ENCODE measurements at regions not wholly inside any gene's neighbourhood (a gene's known extent, or its start where the extent isn't known, plus 50 kb on each side); places are given as distances from the start of the nearest gene placed in this dataset.

- H4K20me1 ChIP-seq (replicated peaks in 1 of 2; ENCODE audit: control insufficient read depth in 1 of 2, insufficient read depth in 2 of 2, low read length in 2 of 2), result no peaks in the 10 kb centered on the region
- FAIRE-seq (no peak), DNase-seq (ENCODE audit: low read depth in 1 of 2, low spot score in 2 of 2) (no peak)
- H2BK120ac ChIP-seq (replicated peaks; ENCODE audit: low read depth, low read length), result no peak overlapping the region
- H3K79me1 ChIP-seq (ENCODE audit: low read depth, low read length), result no peaks in the 10 kb centered on the region
- no peaks in the 10 kb centered on the region for H3K36me3 ChIP-seq (ENCODE audit: control insufficient read depth in 2 of 4, insufficient read depth in 4 of 4, low read length in 3 of 4)
- ChIA-PET POLR2A (ENCODE audit: partially characterized antibody) (interaction anchor here (2.3 kb wide), 1 partner anchor 207 kb away, joined by 7 read pairs; the partner anchor contains the start of gene PFN2), CTCF (ENCODE audit: partially characterized antibody) (interaction anchor here (0.6 to 2.4 kb wide), 15 partner anchors 15 to 298 kb away, joined by 3 to 8 read pairs (median 3); no protein-coding TSS in a partner anchor)
- H3K56ac ChIP-seq (replicated peaks; ENCODE audit: insufficient read length, low read depth, low read length), result no peak overlapping the region
- no peak overlapping the region for H3K14ac ChIP-seq (ENCODE audit: insufficient read length)
- peaks cover 1% of the 10 kb centered on the region; the same call in 1 of the 2 replicates for H3K23me2 ChIP-seq (ENCODE audit: low read depth, low read length)
- no peak overlapping the region for H4K91ac ChIP-seq (replicated peaks; ENCODE audit: insufficient read length, low read length)
- H4K5ac ChIP-seq (ENCODE audit: insufficient read length, low read depth, low read length), result no peak overlapping the region
- H2AK5ac ChIP-seq (ENCODE audit: low read depth, low read length), result no peak overlapping the region
- H3K9me3 ChIP-seq (ENCODE audit: insufficient read depth in 2 of 2, low read depth in 1 of 2, low read length in 1 of 2), result no peaks in the 10 kb centered on the region
- H3K4ac ChIP-seq (replicated peaks; ENCODE audit: insufficient read length, low read depth, low read length), result no peak overlapping the region
- no peaks in the 10 kb centered on the region for H3K79me2 ChIP-seq (ENCODE audit: control insufficient read depth in 1 of 2, insufficient read depth in 2 of 2, low read length in 2 of 2)
- H2BK12ac ChIP-seq (ENCODE audit: low read depth, low read length), result no peak overlapping the region
- H3K4me3 ChIP-seq (ENCODE audit: extremely low read depth in 1 of 4, insufficient read depth in 2 of 4, low read depth in 3 of 4, low read length in 4 of 4), result no peak overlapping the region
- H2BK20ac ChIP-seq (ENCODE audit: low read length), result no peak overlapping the region
- no peaks in the 10 kb centered on the region for H3K27me3 ChIP-seq (replicated peaks in 1 of 4; ENCODE audit: control insufficient read depth in 3 of 4, extremely low read depth in 1 of 4, insufficient read depth in 3 of 4, low read length in 3 of 4)
- no peak overlapping the region for H2BK15ac ChIP-seq (ENCODE audit: low read length)
- H3K9ac ChIP-seq (replicated peaks in 1 of 4; ENCODE audit: extremely low read depth in 1 of 4, low read depth in 3 of 4, low read length in 3 of 4), result no peak overlapping the region; a peak in 1 of 7 replicates
- H2AFZ ChIP-seq (ENCODE audit: low read length), result no peak overlapping the region
- no peak overlapping the region for H3K4me2 ChIP-seq (ENCODE audit: insufficient read depth in 1 of 2, low read depth in 2 of 2, low read length in 2 of 2)
- no peak overlapping the region for H2BK5ac ChIP-seq (ENCODE audit: low read depth, low read length)
- no peak overlapping the region for H3K27ac ChIP-seq (ENCODE audit: low read depth, low read length)
- no peak overlapping the region for H4K8ac ChIP-seq (ENCODE audit: extremely low read depth, insufficient read depth, low read length)
- no peak overlapping the region for H3K23ac ChIP-seq (ENCODE audit: insufficient read length)
- H3K4me1 ChIP-seq (replicated peaks in 1 of 4; ENCODE audit: control insufficient read depth in 3 of 4, insufficient read depth in 4 of 4, low read length in 3 of 4), result no peaks in the 10 kb centered on the region
- WGBS, 2 experiments (ENCODE audit: extremely low coverage in 1 of 2, insufficient coverage in 1 of 2, insufficient read length in 1 of 2, insufficient replicate concordance in 2 of 2, low coverage in 1 of 2, low lambda C conversion rate in 2 of 2, missing lambda C conversion rate in 1 of 2), result 87% methylated on average over 4 of the region's 4 CpGs; no CpG with 5 or more reads in 1 of the 2 experiments
- no peak overlapping the region for H3K18ac ChIP-seq (ENCODE audit: extremely low read depth, low read length)
- TF ChIP-seq POU5F1 (IDR thresholded peaks at IDR 0.05; ENCODE audit: low read depth, low read length), result no peak
- no peak for TF ChIP-seq TEAD4 (IDR thresholded peaks at IDR 0.05; ENCODE audit: low read depth, low read length)
- no peak for TF ChIP-seq SP2 (IDR thresholded peaks at IDR 0.05; ENCODE audit: low read length)
- TF ChIP-seq, protein P1, sequence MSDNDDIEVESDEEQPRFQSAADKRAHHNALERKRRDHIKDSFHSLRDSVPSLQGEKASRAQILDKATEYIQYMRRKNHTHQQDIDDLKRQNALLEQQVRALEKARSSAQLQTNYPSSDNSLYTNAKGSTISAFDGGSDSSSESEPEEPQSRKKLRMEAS (IDR thresholded peaks at IDR 0.05), result no peak
- TF ChIP-seq EP300 (IDR thresholded peaks at IDR 0.05; ENCODE audit: borderline replicate concordance in 1 of 2, low read depth in 2 of 2, low read length in 2 of 2), result no peak
- TF ChIP-seq E2F6 (IDR thresholded peaks at IDR 0.05), result no peak
- no peak for TF ChIP-seq USF2 (IDR thresholded peaks at IDR 0.05; ENCODE audit: low read length)
- TF ChIP-seq YY1 (IDR thresholded peaks at IDR 0.05; ENCODE audit: low read depth, low read length), result no peak
- no peak for TF ChIP-seq RNF2 (IDR thresholded peaks at IDR 0.05; ENCODE audit: borderline replicate concordance, low read depth, low read length, missing control alignments, poor library complexity, severe bottlenecking)
- no peak for TF ChIP-seq POLR2AphosphoS5 (IDR thresholded peaks at IDR 0.05; ENCODE audit: low read depth, low read length)
- no peak for TF ChIP-seq SRF (IDR thresholded peaks at IDR 0.05; ENCODE audit: low read depth, low read length)
Observed at GRCh38 chr3:150177673-150178381, 207.1 kb upstream of the PFN2 start.
